ENCODE measurements at regions not wholly inside any gene's neighbourhood (a gene's known extent, or its start where the extent isn't known, plus 50 kb on each side); places are given as distances from the start of the nearest gene placed in this dataset.
A peak's percentile ranks its signal among the peaks of the same experiment; 100 is the strongest.

GRCh38 chr3:78496501-78496900 is 1271.3 kb downstream of the ROBO1 start:
- TF ChIP-seq CTCF (IDR thresholded peaks at IDR 0.05; ENCODE audit: low read depth, low read length): no peak
- no peak for DNase-seq (ENCODE audit: low read depth in 2 of 2)
- no peak overlapping the region for H3K4me3 ChIP-seq (replicated peaks in 1 of 2; ENCODE audit: low read depth in 2 of 2, low read length in 2 of 2)

GRCh38 chr3:78497021-78497420 is 1270.8 kb downstream of the ROBO1 start:
- no peak overlapping the region for H3K4me3 ChIP-seq (replicated peaks in 1 of 2; ENCODE audit: low read depth in 2 of 2, low read length in 2 of 2)
- no peak for TF ChIP-seq CTCF (IDR thresholded peaks at IDR 0.05; ENCODE audit: low read depth, low read length)
- no peak for DNase-seq (ENCODE audit: low read depth in 2 of 2)

GRCh38 chr3:78497767-78498166 is 1270.0 kb downstream of the ROBO1 start:
- DNase-seq (ENCODE audit: low read depth in 2 of 2): no peak
- H3K4me3 ChIP-seq (replicated peaks in 1 of 2; ENCODE audit: low read depth in 2 of 2, low read length in 2 of 2): no peak overlapping the region
- no peak for TF ChIP-seq CTCF (IDR thresholded peaks at IDR 0.05; ENCODE audit: low read depth, low read length)

- no peak overlapping the region for H3K4me3 ChIP-seq (replicated peaks in 1 of 2; ENCODE audit: low read depth in 2 of 2, low read length in 2 of 2)
- no peak for TF ChIP-seq CTCF (IDR thresholded peaks at IDR 0.05; ENCODE audit: low read depth, low read length)
- DNase-seq (ENCODE audit: low read depth in 2 of 2): no peak
Observed at GRCh38 chr3:78506061-78506460, 1261.7 kb downstream of the ROBO1 start.

- no peak overlapping the region for H3K4me3 ChIP-seq (replicated peaks in 1 of 2; ENCODE audit: low read depth in 2 of 2, low read length in 2 of 2)
- peak in 1 of 2 donors; percentile 19 for DNase-seq (ENCODE audit: low read depth in 2 of 2)
- TF ChIP-seq CTCF (IDR thresholded peaks at IDR 0.05; ENCODE audit: low read depth, low read length): no peak
Observed at GRCh38 chr3:78506581-78507195, 1261.1 kb downstream of the ROBO1 start.

- H3K4me3 ChIP-seq (replicated peaks in 1 of 2; ENCODE audit: low read depth in 2 of 2, low read length in 2 of 2): no peak overlapping the region
Observed at GRCh38 chr3:78507196-78507984, 1260.4 kb downstream of the ROBO1 start.

More at GRCh38 chr3:78507196-78507984, 1260.4 kb downstream of the ROBO1 start:
- no peak for TF ChIP-seq CTCF (IDR thresholded peaks at IDR 0.05; ENCODE audit: low read depth, low read length)
- DNase-seq (ENCODE audit: low read depth in 2 of 2): no peak

Measured in cardiac fibroblast (primary cell).